RKO (cell line): ENCODE measurements at regions not wholly inside any gene's neighbourhood (a gene's known extent, or its start where the extent isn't known, plus 50 kb on each side); places are given as distances from the start of the nearest gene placed in this dataset.

Source experiments
- DNase-seq: peaks from one replicate; pipeline ENCODE4 v3.0.0-alpha.2; 2016; ENCODE audit warnings: low spot score

GRCh38 chr12:102596031-102596430, 115.7 kb upstream of the IGF1 start:
- DNase-seq, result no peak

DNA sequence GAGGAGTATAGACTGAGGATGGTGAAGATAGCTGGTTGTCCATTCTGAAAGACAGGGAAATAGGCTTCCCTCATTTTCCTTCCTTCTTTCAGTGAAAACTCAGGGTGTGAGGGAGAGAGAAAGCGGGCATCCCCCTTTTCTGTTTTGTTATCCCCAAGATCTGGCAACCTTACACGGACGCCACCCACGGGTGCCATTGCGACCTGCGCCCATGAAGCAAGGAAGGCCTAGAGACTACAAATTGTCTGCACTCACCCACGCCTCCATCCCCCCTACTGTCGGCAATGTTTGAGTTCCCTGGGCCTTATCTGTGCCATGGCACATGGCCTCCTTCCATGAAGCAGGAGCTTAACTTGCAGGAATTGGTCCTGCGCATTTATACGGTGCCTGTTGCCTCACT, 115.0 kb upstream of the IGF1 start:
- DNase-seq, result no peak

DNA sequence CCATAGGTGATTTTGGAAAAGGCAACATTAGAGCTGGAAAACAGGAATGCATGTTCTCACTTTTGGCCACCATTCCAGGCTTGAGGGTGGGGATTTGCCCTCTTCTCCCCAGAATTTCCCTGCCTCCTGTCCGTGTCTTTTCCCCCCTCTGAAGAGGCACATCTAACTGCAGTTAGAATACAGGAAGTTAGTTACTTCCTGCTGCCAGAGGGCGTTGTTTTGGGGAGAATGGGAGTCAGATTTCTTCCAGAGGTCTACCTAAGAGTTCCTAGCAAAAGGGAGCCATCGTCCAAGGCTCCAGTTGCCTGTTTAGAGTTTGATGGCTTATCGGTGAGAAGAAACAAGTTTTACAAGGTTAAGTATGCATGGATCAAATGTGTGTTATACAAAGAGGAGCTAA, 112.8 kb upstream of the IGF1 start:
- no peak for DNase-seq

DNA sequence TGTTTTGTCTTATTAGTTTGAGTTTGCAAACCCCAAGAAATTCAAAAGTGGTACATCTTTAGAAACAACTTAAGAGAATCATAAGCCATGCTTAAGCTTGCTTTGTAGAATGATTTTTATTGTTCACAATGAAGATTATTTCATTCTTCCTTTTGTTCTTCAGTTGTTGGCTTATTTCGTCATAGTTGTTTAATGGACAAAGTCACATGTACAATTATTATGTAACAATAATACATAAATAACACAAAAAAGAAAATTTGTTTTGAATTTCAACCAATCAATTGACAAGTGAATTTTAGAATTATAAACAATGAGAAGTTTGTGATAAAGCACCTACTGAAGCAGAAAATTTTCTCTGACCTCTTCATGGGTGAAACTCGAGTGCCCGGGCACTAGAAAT, 111.8 kb upstream of the IGF1 start:
- no peak for DNase-seq

DNA sequence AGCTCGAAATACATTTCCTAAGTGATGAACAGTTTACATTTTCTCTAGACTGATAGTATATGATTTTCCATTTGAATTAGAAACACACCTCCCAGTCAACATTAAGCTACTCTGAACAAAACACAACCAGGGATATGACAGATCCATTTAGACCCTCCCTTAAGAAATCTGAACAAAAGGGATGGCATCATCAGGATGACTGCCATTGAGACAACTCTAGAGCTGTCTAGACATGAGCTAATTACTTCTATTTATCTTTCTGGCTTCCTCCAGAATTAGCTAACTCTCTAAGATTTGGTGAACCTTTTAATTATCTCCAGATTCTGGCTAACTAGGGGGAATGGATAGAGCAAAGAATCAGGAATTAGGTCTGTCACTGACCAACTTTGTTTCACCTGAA, 92.9 kb upstream of the IGF1 start:
- no peak for DNase-seq

DNA sequence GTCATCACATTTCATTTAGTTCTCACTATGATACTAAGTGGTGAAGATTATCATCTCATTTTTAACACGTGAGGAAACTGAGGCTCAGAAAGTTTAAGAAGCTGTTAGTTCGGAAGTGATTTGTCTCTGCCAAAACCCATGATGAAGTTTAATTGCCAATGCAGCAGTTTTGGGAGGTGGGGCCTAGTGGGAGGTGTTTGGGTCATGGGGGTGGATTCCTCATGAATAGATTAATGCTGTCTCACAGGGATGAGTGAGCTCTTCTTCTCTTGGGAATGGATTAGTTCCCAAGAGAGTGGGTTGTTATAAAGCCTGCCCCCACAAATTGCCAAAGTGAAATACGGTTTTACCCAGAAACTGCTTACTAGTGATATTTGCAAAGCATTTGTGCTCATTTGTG, 91.5 kb upstream of the IGF1 start:
- DNase-seq, result no peak

GRCh38 chr12:102570256-102570655, 89.9 kb upstream of the IGF1 start:
- no peak for DNase-seq

- no peak for DNase-seq
Measured at GRCh38 chr12:102569803-102570202, 89.4 kb upstream of the IGF1 start.

GRCh38 chr12:102568276-102568675, 87.9 kb upstream of the IGF1 start:
- DNase-seq, result no peak

- DNase-seq, result no peak
Measured at GRCh38 chr12:102567031-102567985, 86.9 kb upstream of the IGF1 start.

DNA sequence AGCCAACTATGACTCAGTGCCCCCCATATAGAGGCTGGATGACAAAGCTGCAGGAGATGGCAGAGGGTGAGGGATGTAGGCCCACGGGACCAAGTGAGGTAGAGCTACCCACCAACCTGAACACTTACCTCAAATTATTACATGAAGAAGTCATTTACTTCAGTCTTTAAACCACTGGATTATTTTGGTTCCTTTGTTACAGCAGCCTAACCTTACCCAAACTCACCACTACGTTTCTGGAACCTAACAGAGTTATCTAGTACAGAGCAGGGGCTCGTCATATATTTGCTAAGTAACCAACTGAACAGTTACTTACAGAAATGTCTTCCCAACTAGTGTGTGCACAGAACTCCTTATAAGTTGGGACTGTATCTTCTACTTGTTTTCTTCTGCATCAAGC, 85.2 kb upstream of the IGF1 start:
- DNase-seq, result no peak

GRCh38 chr12:102564026-102564425, 83.7 kb upstream of the IGF1 start:
- DNase-seq, result no peak

DNA sequence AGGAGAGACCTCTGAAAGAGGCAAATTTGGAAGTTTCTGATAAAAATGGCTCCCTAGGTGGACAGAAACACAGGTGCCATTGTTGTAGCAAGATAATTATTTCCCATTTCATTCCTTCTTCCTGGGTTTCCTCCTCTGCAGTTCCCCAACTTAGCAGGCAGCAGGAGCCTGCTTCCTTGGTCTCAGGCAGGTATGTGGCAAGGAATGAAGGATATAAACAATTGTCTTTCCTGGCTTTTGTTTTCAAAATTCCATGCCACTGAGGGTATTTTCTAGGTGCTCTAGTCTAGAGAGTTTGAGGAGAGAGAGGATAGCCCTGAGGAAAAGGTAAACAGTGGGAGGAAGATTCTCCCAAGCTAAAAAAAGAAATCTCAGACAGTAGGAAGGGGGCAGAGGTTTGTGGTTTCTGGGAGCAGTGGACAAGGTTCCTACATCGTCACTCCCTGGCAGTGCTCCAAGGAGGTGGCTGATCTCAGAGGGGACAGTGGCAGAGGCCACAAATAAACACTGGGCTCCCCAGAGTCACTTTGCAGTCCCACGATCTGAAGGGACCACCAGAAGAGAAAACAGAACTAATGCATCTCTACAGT, 82.6 kb upstream of the IGF1 start:
- no peak for DNase-seq

GRCh38 chr12:102551186-102551585, 70.8 kb upstream of the IGF1 start:
- DNase-seq, result no peak

DNA sequence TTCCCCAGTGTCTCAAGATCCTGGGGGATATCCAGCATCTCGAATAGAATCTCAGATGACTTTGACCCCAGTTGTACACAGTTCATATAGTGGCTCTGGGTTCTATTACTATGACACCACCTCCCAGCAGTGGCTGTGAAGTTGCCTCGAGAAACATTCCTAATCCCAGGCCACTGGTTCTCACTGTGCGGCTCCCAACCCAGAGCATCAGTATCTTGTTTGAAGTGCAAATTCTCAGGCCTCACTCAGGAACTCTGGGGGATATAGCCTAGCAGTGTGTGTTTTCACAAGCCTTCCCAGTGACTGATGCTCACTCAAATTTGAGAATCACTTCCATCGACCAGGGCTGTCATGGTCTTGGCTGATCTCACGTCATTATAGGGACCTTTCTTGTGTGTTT, 69.3 kb upstream of the IGF1 start:
- DNase-seq, result no peak

GRCh38 chr12:102548543-102548942, 68.2 kb upstream of the IGF1 start:
- DNase-seq, result no peak

GRCh38 chr12:102543494-102544485, 63.4 kb upstream of the IGF1 start:
- no peak for DNase-seq

GRCh38 chr12:102542816-102543440, 62.6 kb upstream of the IGF1 start:
- DNase-seq, result no peak

- DNase-seq, result no peak
Measured at GRCh38 chr12:102540815-102541385, 60.5 kb upstream of the IGF1 start.

DNA sequence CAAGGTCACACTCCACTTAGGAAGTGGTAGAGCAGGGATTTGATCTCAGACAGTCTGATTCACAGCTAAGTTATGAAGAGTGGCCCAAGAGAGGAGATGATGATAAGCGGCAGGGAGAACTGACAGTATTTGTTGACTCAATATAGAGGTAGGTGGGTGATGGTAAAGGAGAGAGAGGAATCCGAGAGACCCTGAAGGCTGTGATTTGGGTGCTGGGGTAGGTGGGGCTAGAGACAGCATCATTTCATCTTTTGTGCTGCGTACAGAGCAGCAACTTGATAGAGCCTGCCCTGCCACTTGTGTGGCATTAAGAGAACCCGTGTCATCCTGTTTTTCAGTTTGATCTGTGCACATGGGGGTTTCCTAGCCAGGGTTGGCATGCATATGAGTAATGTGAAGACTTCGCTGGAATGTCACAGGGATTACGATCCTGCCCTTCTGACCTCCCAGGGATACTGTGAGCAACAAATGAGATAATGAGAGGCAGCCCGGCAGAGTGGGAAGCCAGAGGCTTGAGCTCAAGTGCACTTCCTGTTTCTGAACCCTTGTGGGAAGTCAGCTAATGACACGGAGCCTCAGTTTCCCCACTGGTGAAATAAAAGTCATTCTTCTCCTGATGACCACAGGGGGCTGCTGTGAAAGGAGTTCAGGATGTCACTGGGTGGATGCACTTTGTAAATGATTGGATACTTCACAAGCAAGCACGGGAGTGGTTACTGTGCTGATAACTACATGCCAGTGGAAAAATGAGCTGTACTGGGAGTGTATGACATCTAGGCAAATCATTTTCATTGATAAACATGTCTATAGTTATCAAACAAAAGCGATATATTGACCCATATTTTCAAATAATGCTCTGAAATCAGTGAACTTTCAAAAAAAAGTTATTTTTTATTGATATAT, 59.5 kb upstream of the IGF1 start:
- no peak for DNase-seq

- DNase-seq, result no peak
Measured at GRCh38 chr12:102535306-102535705, 54.9 kb upstream of the IGF1 start.
